NCI-H345 treated with DMSO at 0.1 percent for 48 hours (cell line): ENCODE measurements at regions not wholly inside any gene's neighbourhood (a gene's known extent, or its start where the extent isn't known, plus 50 kb on each side); places are given as distances from the start of the nearest gene placed in this dataset.

Source experiments
- DNase-seq: peaks from one replicate; lab custom pipeline; 2025; ENCODE audit not compliant: unreplicated experiment; lab: John Stamatoyannopoulos, UW

- DNase-seq, result no peak
These were observed 250.4 kb upstream of the SORL1-AS1 start for GRCh38 chr11:121703201-121703600.

- DNase-seq, result no peak
These were observed 248.2 kb upstream of the SORL1-AS1 start for GRCh38 chr11:121700968-121701367.

- no peak for DNase-seq
These were observed 247.0 kb upstream of the SORL1-AS1 start for GRCh38 chr11:121699801-121700200.

GRCh38 chr11:121696931-121697670, 244.3 kb upstream of the SORL1-AS1 start:
- DNase-seq, result no peak

- no peak for DNase-seq
These were observed 243.6 kb upstream of the SORL1-AS1 start for GRCh38 chr11:121696177-121696871.

GRCh38 chr11:121692236-121692635, 239.5 kb upstream of the SORL1-AS1 start:
- no peak for DNase-seq

- no peak for DNase-seq
These were observed 236.3 kb upstream of the SORL1-AS1 start for GRCh38 chr11:121688860-121689614.

- no peak for DNase-seq
These were observed 235.3 kb upstream of the SORL1-AS1 start for GRCh38 chr11:121688055-121688491.

- no peak for DNase-seq
These were observed 231.0 kb upstream of the SORL1-AS1 start for GRCh38 chr11:121683791-121684190.
